GM10847 (cell line): ENCODE measurements at regions not wholly inside any gene's neighbourhood (a gene's known extent, or its start where the extent isn't known, plus 50 kb on each side); places are given as distances from the start of the nearest gene placed in this dataset.

ENCODE experiments used
- POLR2A ChIP-seq: IDR thresholded peaks from 2 replicates; pipeline ENCODE4 v1.6.1; 2011; ENCODE audit not compliant: insufficient read length; ENCODE audit errors: extremely low read depth

DNA sequence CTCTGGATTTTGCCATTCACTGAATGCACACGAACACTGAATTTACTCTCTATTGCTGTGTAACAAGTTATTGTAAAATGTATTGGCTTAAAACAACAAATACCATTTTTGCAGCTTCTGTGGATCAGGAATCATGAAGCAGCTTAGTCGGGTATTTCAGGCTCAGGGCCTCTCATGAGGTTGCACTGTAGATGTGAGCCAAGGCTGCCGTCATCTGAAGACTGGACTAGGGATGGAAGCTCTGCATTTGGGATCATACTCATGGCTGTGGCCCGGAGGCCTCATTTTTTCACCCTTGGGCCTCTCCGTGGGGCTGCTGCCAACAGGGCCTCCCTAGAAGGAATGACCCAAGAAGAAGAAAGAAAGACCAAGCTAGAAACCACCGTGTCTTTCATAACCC lies 492.4 kb upstream of the CDH4 start:
- TF ChIP-seq POLR2A: no peak

DNA sequence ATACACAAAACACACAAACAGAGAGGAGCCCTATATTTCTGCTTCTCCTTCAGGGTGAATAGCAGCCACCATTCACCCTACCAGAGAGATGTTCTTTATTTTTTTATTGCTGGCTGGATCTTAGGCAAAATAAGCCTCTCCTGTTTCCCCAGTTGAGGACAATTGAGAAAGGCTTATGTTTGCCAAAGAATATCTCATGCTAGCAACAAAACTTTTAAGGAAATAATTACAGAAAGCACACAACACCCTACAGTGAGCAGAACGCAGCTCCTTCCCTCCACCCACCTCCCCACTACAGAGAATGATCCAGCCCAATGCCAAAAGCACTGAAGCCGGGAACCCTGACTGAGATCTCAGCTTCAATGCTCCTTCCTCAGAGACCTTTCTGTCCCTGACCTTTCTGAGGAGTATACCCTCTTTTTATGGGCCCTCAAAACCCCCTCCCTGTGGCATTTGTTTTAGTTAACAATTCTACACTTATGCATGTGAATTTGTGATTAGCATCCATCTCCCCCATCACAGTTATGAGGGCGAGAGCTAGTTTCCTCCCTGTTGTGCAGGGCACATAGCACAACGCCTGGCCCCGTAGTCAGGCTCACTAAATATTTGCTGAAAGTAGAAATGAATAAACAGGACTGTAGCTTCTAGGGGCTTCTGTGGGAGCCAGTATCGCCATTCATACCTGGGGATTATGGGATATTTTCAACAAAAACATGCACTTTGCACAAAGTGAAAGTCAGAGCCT lies 491.6 kb upstream of the CDH4 start:
- TF ChIP-seq POLR2A: no peak

DNA sequence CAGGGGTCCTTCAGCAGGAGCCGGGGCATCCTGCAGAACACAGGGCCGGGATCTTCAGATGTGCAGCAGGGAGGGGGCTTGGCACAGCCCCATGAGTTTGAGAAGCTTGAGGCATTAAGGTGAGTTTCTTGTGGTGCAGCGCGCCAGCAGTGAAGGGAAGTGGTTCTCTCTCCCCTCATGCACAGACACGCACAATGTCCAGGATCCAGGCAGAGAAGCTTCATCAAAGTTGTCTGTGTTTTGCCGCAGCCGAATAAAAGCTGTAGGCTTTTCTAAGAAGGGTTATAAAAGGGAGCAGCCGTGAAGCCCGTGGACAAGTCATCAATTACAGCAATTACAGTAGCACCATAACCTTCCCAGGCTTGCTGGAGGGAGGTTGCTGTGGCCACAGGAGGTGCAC lies 491.0 kb upstream of the CDH4 start:
- no peak for TF ChIP-seq POLR2A

DNA sequence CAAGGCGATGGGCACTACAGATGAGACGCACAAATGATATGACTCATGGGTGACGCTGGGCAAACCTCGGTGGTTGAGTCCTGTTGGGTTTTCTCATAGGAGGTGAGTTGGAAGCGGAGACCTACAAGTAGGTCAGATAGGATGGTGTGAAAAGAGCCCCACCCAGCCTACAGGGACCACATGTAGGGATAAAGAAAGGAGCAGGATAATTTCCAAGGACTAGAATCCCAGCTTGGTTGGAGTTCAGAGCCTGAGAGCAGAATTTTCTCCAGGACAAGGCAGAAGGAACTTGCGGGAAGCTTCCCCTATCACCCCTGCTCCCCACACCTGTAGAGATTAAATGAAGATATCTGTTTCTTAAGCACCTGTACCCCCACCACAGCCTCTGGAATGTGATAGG lies 489.7 kb upstream of the CDH4 start:
- TF ChIP-seq POLR2A: no peak

DNA sequence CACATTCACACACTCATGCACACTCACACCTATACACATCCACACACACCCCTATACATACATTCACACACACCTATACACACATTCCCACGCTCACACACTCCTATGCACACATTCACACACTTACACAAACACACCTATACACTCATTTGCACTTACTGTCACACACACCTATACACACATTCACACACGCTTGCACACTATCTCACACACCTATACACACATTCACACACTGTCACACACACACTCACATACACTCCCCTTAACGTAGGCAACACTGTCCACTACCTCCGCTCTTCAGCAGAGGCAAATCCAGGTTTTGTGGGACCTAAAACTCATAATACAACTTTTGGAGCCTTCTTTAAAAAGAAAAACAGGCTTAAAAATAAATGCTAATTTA lies 487.7 kb upstream of the CDH4 start:
- no peak for TF ChIP-seq POLR2A

DNA sequence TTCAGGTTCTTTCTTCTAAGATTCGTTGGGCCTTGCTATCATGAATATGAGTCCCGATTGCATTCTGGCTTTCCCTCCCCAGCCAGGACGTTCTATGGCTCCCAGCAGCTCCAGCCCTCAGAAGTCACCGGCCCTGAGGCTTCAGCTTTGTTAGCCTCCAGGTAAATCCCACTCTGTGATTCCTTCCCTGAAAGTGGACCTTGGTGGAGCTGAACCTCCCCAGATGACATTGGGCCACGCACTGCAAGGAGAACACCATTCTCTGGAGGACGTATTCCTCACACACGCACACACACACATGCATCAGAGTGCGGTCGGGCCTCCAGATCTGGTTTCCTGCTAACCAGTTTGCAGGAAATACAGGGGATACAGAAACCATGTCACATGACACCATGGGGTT lies 487.3 kb upstream of the CDH4 start:
- no peak for TF ChIP-seq POLR2A

DNA sequence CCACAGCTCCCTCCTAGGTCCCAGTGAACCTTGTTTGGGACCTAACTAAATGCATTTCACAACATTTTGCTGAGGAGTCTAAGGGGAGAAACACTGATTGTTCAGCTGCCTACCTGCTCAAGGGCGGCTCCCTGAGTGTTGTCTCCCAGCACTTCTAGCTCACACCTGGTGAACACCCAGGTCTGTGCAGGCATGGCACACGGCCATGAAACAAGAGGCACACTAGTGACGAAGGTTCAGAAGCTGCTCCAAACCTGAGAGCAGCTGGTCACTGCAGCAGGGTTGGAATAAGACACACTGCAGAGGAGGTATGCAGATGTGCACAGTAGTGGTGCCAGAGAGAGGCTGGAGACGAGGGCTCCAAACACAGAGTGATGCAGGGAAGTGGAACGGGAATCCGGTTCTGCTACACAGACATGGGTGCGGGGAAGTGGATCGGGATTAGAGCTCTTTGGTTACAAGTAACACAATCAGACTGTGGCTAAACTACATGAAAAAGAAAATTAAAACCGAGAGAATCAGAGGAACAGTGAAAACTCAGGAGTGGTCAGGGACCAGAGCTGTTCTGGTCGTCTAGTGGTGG lies 486.1 kb upstream of the CDH4 start:
- TF ChIP-seq POLR2A: no peak

DNA sequence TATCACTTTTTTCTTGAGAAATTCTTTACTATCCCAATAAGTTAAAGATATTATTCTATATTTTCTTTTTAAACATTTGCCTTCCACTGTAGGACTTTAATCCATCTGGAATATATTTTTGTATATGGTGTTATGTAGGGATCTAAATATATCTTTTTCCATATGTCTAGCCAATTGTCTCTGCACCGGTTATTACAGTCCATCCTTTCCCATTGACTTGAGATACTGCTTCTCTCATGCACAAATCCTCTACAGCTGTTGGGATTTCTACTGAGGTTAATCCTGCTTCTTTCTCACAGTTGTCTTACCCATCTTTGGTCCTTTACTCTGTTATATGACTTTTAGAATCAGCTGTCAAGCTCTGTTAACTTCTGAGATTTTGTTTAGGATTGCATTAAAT lies 483.8 kb upstream of the CDH4 start:
- no peak for TF ChIP-seq POLR2A

DNA sequence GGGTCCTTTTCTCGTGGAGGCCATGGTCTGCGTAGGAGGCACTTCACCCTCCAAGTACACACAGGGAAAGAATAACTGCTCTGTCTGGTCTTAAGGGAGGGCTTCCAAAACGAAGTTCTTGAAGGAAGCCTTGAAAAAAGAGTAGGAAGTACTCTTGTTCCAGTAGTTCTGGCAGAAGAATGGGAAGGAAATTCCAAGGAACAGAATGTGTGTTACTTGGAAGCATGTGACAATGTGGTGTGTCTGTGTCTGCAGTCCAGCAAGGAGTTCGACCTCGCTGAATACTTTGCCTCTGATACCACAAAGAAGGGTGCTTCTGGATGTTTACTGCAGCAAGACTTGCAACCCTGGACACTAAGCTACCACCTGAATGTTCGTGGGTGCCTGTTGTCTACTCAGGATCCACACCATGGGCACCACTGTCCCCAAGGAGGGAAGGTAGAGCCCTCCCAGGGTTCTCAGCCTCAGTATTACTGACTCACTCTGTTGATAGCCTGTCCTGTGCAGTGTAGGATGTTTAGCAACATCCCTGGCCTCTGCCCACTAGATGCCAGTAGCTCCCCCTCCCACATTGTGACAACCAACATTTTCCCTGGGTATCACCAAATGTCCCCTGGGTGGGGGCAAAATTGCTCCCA lies 471.6 kb upstream of the CDH4 start:
- no peak for TF ChIP-seq POLR2A

DNA sequence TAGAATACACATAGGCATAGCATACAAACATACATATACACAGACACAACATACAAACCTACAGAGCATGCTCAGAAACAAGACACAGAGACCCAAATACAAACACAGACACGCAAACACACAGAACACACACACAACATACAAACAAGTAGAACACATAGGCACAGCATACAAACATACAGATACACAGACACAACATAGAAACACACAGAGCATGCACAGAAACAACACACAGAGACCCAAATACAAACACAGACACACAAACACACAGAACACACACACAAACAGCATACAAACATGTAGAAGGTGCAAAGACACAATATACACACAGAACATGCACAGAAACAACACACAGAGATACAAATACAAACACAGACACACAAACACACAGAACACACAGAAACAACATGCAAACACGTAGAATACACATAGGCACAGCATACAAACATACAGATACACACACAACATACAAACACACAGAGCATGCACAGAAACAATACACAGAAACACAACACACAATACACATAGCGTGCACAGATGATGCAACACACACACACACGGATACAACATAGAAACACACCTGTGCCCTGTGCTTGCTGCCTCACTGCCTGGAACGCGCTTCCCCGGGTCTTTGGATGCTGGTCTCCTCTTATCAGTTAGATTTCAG lies 469.0 kb upstream of the CDH4 start:
- TF ChIP-seq POLR2A: no peak

DNA sequence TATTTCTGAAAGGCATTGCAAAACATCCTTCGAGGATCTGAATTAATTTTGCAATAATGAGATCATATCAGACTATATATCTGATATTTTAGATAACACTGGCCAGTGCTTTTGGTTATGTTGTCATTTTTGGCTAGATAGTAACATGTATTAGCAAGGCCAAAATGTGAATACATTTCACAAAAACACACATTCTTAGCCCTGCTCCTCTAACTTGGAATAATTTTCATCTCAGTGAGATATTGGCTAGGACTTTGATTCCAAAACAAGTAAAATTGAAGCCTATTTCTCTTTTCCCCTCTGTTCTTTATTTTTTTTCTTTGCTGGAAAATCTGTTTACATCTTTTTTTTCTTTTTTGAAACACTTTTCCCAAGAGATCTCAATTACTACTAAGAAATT lies 466.8 kb upstream of the CDH4 start:
- TF ChIP-seq POLR2A: no peak

DNA sequence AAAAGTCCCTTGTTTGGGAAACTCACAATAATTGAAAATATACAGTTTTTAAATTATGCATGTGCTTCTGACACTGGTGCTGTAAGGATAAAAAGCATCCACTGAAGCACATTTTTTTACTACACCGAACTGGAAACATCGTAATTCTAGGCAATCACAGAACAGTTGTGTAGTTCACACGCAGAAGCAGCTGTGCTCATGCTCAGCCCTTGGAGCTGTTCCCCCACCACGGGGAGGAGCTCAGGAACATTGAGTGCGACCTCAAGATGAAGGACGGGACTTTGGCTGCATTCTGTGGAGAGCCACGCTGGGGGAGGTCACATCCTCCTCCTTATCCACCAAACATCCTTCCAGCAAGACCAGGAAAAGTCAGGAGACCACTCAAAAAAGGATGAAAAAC lies 466.3 kb upstream of the CDH4 start:
- TF ChIP-seq POLR2A: no peak

DNA sequence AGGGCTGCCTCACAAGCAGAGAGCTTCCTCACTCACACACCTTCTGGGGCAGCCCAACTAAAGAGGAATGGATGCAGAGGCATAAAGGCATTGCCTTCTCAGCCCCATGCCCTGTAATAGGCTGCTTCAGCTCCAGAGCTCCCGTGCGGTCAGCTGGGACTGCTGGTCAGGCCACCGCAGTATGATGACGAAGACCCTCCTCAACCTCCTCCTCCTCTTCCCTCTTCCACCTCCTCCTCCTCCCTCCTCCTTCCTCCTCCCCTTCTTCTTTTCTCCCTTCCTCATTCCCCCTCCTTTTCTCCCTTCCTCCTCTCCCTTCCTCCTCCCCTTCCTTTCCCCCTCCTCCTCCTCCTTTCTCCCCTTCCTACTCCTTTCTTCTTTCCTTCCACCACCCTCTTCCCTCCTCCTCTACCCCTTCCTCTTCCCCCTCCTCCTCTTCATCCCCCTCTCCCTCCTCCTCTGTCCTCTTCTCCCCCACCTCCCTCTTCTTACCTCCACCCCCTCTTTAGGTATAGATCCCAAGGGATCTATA lies 465.3 kb upstream of the CDH4 start:
- TF ChIP-seq POLR2A: no peak

DNA sequence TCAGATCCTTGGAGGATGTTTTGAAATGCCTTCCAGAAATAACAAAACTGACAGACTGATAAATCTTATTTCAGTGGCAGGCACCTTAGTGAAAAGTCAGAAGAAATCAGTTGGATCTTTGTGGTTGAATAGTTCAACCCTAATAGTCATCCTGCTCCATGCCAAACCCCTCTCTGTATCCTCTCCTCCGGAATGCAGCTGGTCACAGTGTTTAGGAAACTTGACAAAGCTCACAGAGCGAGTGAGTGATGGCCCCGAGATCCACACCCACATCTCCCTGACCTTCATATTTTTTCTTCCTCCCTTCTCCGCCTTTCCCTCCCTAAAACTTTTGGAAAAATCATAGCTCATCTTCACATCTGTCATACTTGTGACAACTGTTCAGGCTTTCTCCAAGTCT lies 464.8 kb upstream of the CDH4 start:
- TF ChIP-seq POLR2A: no peak

DNA sequence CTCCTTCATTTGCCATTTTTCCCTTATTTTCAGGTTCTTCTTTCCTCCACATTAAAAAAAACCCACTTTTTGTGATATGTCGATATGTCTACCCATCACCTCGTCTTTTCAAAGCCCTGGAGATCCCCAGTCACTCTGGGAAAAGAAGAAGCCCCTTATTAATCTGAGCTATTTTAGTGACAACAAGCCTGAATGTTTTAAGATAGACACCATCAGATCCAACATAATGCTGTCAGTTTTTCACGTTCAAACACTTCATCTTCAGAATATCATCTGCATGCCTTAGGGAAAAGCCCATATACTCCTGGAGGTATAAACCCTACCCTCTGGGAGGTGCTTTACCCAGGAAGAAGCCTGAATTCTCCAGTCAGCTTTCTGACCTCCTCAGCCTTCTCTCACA lies 464.0 kb upstream of the CDH4 start:
- no peak for TF ChIP-seq POLR2A

DNA sequence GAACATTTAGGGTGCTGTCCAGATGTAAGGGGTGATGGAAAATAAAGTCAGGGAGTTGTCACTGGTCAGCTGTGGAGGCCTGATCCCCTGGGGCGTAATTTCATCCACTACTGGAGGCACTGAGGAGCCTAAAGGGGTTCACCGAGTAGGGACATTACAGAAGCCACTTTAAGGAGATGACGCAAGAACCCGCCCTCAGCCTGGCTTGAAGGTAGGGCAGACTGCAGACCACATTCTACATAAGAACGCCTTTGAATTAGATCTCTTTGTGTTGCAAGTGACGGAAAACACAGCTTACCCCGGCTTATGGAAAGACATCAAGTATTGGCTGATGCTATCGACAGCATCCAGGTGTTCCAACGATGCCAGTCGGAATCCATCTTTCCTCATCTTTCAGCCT lies 462.7 kb upstream of the CDH4 start:
- TF ChIP-seq POLR2A: no peak

DNA sequence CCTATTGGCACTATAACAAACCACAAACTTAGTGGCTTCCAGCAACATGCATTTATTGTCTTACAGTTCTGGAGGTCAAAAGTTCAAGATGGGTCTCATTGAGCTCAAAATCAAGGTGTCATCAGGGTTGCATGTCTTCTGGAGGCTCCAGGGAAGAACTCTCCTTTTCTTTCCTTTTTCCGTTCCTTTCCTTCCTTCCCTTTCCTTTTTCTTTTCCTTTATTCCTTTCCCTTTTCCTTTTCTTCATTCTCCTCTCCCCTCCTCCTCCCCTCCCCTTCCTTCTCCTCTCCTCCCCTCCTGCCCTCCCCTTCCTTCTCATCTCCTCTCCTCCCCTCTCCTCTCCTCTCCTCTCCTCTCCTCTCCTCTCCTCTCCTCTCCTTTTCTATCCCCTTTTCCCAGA lies 460.2 kb upstream of the CDH4 start:
- TF ChIP-seq POLR2A: no peak

DNA sequence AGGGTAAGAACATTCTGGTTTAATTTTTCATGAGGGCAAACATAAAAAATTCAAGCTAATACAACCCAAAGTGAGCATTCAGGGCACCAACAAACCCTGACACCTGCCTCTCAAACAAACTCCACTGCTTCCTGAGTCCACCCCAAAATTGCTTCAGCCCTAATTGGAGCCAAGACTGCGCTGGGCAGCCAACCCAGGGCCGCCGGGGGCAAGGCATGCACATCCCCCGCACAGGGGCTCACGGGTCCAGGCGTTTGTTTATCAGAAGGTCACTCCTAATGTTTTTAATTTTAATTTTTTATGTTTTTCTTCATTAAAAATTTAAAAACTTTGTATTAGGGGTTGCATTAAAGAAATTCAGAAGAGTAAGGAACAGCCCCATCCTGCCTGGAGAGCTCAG lies 459.1 kb upstream of the CDH4 start:
- no peak for TF ChIP-seq POLR2A
